ENCODE measurements at regions not wholly inside any gene's neighbourhood (a gene's known extent, or its start where the extent isn't known, plus 50 kb on each side); places are given as distances from the start of the nearest gene placed in this dataset.

- 91% methylated on average over 7 of the region's 7 CpGs for WGBS
- Histone ChIP-seq H3K27ac (ENCODE audit: low read depth in 1 of 2, low read length in 2 of 2) (no peak overlapping the region), H3K36me3 (ENCODE audit: control insufficient read depth in 4 of 4, insufficient read depth in 3 of 4, low read depth in 1 of 4, low read length in 3 of 4) (peaks cover 0 to 5% (median 1%) of the 10 kb centered on the region in 4 donors)
These were observed 238.8 kb downstream of the RPLP1 start for GRCh38 chr15:69691307-69692015.

DNA sequence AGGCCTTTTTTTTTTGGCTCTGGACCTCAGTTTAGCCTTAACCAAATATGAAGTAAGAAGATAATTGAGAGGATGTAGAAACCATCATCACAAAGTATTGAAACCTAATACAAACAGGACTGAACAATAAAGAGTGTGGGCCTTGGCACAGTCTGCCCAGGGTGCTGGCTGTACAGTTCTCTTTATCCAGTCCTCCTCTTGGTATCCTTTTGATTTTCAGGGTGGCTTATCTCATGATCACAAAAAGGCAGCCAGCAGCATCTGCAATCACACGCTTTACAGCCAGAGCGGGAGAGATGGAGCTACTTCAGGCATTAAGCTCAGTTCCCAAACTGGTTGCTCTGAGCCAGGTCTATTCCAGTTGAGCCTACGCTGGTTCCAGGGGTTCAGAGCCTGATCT, 239.7 kb downstream of the RPLP1 start:
- DNase-seq (ENCODE audit: low spot score): no peak
- H3K4me3 ChIP-seq (ENCODE audit: low read depth in 1 of 3, low read length in 3 of 3): no peak overlapping the region
- H3K4me1 ChIP-seq (ENCODE audit: control insufficient read depth in 4 of 4, insufficient read depth in 4 of 4, low read length in 3 of 4): no peaks in the 10 kb centered on the region
- WGBS: 95% methylated on average over 3 of the region's 3 CpGs
- H3K27ac ChIP-seq (ENCODE audit: low read depth in 1 of 2, low read length in 2 of 2): no peak overlapping the region
- TF ChIP-seq, protein P1, sequence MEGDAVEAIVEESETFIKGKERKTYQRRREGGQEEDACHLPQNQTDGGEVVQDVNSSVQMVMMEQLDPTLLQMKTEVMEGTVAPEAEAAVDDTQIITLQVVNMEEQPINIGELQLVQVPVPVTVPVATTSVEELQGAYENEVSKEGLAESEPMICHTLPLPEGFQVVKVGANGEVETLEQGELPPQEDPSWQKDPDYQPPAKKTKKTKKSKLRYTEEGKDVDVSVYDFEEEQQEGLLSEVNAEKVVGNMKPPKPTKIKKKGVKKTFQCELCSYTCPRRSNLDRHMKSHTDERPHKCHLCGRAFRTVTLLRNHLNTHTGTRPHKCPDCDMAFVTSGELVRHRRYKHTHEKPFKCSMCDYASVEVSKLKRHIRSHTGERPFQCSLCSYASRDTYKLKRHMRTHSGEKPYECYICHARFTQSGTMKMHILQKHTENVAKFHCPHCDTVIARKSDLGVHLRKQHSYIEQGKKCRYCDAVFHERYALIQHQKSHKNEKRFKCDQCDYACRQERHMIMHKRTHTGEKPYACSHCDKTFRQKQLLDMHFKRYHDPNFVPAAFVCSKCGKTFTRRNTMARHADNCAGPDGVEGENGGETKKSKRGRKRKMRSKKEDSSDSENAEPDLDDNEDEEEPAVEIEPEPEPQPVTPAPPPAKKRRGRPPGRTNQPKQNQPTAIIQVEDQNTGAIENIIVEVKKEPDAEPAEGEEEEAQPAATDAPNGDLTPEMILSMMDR (IDR thresholded peaks at IDR 0.05; ENCODE audit: low read depth, low read length, missing input control): no peak
- TF ChIP-seq ZBTB33 (IDR thresholded peaks at IDR 0.05) (no peak), FOXA1 (IDR thresholded peaks at IDR 0.05) (no peak), ATF3 (IDR thresholded peaks at IDR 0.05) (no peak), RAD21 (IDR thresholded peaks at IDR 0.05) (no peak), JUND (IDR thresholded peaks at IDR 0.05) (no peak), YY1 (IDR thresholded peaks at IDR 0.05) (no peak)
- peaks cover 2 to 18% (median 9%) of the 10 kb centered on the region in 4 donors for H3K9me3 ChIP-seq (ENCODE audit: control insufficient read depth in 4 of 4, low read length in 3 of 4)
- no peak overlapping the region for H3K9ac ChIP-seq (ENCODE audit: low read depth in 1 of 2, low read length in 2 of 2)
- H3K36me3 ChIP-seq (ENCODE audit: control insufficient read depth in 4 of 4, insufficient read depth in 3 of 4, low read depth in 1 of 4, low read length in 3 of 4): peaks cover 0 to 5% (median 1%) of the 10 kb centered on the region in 4 donors
- H3K27me3 ChIP-seq (ENCODE audit: control insufficient read depth in 4 of 4, insufficient read depth in 4 of 4, low read length in 3 of 4): no peaks in the 10 kb centered on the region

More at GRCh38 chr15:69691307-69692015, 238.8 kb downstream of the RPLP1 start:
- H3K9me3 ChIP-seq (ENCODE audit: control insufficient read depth in 4 of 4, low read length in 3 of 4): peaks cover 2 to 18% (median 9%) of the 10 kb centered on the region in 4 donors
- no peak for TF ChIP-seq RAD21 (IDR thresholded peaks at IDR 0.05)
- H3K27me3 ChIP-seq (ENCODE audit: control insufficient read depth in 4 of 4, insufficient read depth in 4 of 4, low read length in 3 of 4): no peaks in the 10 kb centered on the region
- no peak overlapping the region for H3K9ac ChIP-seq (ENCODE audit: low read depth in 1 of 2, low read length in 2 of 2)
- no peak overlapping the region for H3K4me3 ChIP-seq (ENCODE audit: low read depth in 1 of 3, low read length in 3 of 3)
- H3K4me1 ChIP-seq (ENCODE audit: control insufficient read depth in 4 of 4, insufficient read depth in 4 of 4, low read length in 3 of 4): no peaks in the 10 kb centered on the region
- DNase-seq (ENCODE audit: low spot score): no peak

DNA sequence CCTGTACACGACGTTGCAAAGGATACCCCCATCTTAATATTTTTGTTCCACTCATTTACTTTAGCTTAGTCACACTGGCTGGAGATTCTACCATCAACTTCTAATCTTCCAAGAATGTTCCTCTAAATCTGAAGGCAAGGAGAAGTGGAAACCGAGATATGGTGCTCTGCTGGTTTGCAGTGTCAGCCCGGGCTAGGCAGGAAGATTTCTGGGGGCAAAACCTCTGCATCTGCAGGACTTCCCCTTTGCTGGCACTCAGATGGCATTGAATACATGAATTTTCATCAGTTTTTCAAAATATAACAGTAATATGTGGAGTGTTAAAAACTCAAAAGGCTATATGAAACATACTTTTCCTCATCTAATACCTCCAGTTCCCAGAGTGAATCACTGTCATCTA, 240.4 kb downstream of the RPLP1 start:
- Histone ChIP-seq H3K4me1 (ENCODE audit: control insufficient read depth in 4 of 4, insufficient read depth in 4 of 4, low read length in 3 of 4) (no peaks in the 10 kb centered on the region), H3K36me3 (ENCODE audit: control insufficient read depth in 4 of 4, insufficient read depth in 3 of 4, low read depth in 1 of 4, low read length in 3 of 4) (peaks cover 0 to 5% (median under 1%) of the 10 kb centered on the region in 4 donors), H3K27me3 (ENCODE audit: control insufficient read depth in 4 of 4, insufficient read depth in 4 of 4, low read length in 3 of 4) (no peaks in the 10 kb centered on the region), H3K9me3 (ENCODE audit: control insufficient read depth in 4 of 4, low read length in 3 of 4) (peaks cover 2 to 18% (median 9%) of the 10 kb centered on the region in 4 donors), H3K9ac (ENCODE audit: low read depth in 1 of 2, low read length in 2 of 2) (no peak overlapping the region), H3K27ac (ENCODE audit: low read depth in 1 of 2, low read length in 2 of 2) (no peak overlapping the region), H3K4me3 (ENCODE audit: low read depth in 1 of 3, low read length in 3 of 3) (no peak overlapping the region)
- DNase-seq (ENCODE audit: low spot score): no peak
- 80% methylated on average over 4 of the region's 4 CpGs for WGBS
- TF ChIP-seq MAX (IDR thresholded peaks at IDR 0.05) (no peak), GABPA (IDR thresholded peaks at IDR 0.05 in 1 of 2, conservative IDR thresholded peaks at IDR 0.05 in 1 of 2) (no peak), HNF4G (IDR thresholded peaks at IDR 0.05) (no peak), FOXA2 (IDR thresholded peaks at IDR 0.05) (no peak), TAF1 (conservative IDR thresholded peaks at IDR 0.05) (no peak), JUND (IDR thresholded peaks at IDR 0.05) (no peak), RXRA (IDR thresholded peaks at IDR 0.05) (no peak), NR2F2 (IDR thresholded peaks at IDR 0.05) (no peak), FOXA1 (IDR thresholded peaks at IDR 0.05) (no peak), RAD21 (IDR thresholded peaks at IDR 0.05) (no peak), YY1 (IDR thresholded peaks at IDR 0.05) (no peak), EGR1 (IDR thresholded peaks at IDR 0.05; ENCODE audit: low read depth in 2 of 2) (no peak), ATF3 (IDR thresholded peaks at IDR 0.05) (no peak), HNF4A (conservative IDR thresholded peaks at IDR 0.05) (no peak)
- TF ChIP-seq, protein P2, sequence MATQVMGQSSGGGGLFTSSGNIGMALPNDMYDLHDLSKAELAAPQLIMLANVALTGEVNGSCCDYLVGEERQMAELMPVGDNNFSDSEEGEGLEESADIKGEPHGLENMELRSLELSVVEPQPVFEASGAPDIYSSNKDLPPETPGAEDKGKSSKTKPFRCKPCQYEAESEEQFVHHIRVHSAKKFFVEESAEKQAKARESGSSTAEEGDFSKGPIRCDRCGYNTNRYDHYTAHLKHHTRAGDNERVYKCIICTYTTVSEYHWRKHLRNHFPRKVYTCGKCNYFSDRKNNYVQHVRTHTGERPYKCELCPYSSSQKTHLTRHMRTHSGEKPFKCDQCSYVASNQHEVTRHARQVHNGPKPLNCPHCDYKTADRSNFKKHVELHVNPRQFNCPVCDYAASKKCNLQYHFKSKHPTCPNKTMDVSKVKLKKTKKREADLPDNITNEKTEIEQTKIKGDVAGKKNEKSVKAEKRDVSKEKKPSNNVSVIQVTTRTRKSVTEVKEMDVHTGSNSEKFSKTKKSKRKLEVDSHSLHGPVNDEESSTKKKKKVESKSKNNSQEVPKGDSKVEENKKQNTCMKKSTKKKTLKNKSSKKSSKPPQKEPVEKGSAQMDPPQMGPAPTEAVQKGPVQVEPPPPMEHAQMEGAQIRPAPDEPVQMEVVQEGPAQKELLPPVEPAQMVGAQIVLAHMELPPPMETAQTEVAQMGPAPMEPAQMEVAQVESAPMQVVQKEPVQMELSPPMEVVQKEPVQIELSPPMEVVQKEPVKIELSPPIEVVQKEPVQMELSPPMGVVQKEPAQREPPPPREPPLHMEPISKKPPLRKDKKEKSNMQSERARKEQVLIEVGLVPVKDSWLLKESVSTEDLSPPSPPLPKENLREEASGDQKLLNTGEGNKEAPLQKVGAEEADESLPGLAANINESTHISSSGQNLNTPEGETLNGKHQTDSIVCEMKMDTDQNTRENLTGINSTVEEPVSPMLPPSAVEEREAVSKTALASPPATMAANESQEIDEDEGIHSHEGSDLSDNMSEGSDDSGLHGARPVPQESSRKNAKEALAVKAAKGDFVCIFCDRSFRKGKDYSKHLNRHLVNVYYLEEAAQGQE (IDR thresholded peaks at IDR 0.05): no peak

Measured in liver (tissue), 8 donors.